GM12873 (cell line): ENCODE measurements at regions not wholly inside any gene's neighbourhood (a gene's known extent, or its start where the extent isn't known, plus 50 kb on each side); places are given as distances from the start of the nearest gene placed in this dataset.

Experiments
- TF ChIP-seq, protein P1 (sequence below): IDR thresholded peaks from 2 replicates; pipeline ENCODE4 v1.5.1; 2012; ENCODE audit warnings: low read depth, mild to moderate bottlenecking, moderate library complexity, low read length, control low read depth; ENCODE audit not compliant: insufficient read depth; ENCODE audit errors: missing control alignments

DNA sequence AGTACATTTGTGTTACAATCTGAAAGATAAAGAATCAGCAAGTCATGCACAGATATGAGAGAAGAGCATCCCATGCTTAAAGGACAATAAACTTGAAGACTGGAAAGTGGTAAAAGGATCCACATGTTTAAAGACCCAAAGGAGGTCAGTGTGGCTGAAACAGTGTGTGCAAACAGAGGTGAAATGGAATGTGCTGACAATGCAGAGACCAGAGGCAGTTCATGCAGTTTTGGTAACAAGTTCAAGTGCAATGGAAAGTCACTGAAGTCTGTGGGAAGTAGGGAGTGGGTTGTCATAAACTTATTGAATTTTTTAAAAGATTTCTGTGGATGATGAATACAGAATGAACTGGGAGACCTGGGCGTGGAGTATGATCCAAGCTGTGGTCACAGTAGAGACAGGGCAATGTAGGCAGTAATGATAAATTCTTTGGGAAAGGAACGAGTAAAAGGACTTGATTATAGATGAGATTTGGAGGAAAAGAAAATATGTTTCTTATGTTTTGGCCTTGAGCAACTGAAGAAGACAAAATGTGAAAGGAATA is 408.0 kb downstream of the HGF start:
- TF ChIP-seq, protein P1, sequence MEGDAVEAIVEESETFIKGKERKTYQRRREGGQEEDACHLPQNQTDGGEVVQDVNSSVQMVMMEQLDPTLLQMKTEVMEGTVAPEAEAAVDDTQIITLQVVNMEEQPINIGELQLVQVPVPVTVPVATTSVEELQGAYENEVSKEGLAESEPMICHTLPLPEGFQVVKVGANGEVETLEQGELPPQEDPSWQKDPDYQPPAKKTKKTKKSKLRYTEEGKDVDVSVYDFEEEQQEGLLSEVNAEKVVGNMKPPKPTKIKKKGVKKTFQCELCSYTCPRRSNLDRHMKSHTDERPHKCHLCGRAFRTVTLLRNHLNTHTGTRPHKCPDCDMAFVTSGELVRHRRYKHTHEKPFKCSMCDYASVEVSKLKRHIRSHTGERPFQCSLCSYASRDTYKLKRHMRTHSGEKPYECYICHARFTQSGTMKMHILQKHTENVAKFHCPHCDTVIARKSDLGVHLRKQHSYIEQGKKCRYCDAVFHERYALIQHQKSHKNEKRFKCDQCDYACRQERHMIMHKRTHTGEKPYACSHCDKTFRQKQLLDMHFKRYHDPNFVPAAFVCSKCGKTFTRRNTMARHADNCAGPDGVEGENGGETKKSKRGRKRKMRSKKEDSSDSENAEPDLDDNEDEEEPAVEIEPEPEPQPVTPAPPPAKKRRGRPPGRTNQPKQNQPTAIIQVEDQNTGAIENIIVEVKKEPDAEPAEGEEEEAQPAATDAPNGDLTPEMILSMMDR: no peak

- TF ChIP-seq, protein P1: no peak
Observed at GRCh38 chr7:81355911-81356310, 413.9 kb downstream of the HGF start.

- TF ChIP-seq, protein P1: no peak
Observed at GRCh38 chr7:81349044-81349443, 420.8 kb downstream of the HGF start.

DNA sequence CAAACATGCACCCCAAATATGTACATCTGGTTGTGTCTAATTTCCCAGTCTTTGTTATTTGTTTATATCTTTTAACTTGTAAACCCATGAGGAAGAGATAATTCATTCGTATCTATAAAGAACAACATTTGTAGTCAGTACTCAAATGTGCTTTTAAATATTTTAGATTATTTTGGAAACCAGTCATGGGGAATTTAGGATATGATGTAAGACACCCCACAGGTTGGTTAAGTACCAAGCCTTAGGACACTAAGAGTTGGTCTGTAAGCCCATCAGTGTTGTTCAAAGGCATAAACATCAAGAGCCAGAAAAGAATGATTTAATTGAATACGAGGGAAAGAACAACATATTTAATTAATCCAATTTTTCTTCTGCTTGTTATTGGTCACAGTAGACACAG is 421.1 kb upstream of the SEMA3C start:
- TF ChIP-seq, protein P1: no peak

- TF ChIP-seq, protein P1: no peak
Observed at GRCh38 chr7:81333536-81333935, 414.7 kb upstream of the SEMA3C start.

GRCh38 chr7:81333004-81333403 is 414.2 kb upstream of the SEMA3C start:
- TF ChIP-seq, protein P1: no peak

GRCh38 chr7:81331061-81332018 is 412.5 kb upstream of the SEMA3C start:
- TF ChIP-seq, protein P1: no peak
